A549 (cell line): ENCODE measurements at regions not wholly inside any gene's neighbourhood (a gene's known extent, or its start where the extent isn't known, plus 50 kb on each side); places are given as distances from the start of the nearest gene placed in this dataset.
"Not testable (repeated sequence)": the region's sequence is repeated elsewhere in the genome, so short reads cannot be mapped to it uniquely, and the experiment has no call there.

Experiments
- ATAC-seq, 2 experiments: fragments of 200-7000 bp in 1 of 2; fragments of >200 bp in 1 of 2; cut with Nextera tagmentation in 1 of 2; cut with Tn5 transposase in 1 of 2; 3 replicates each; pipeline versions ENCODE4 v1.8.0 to v1.9.1; 2018 to 2020; ENCODE audit warnings: mild to moderate bottlenecking in 1 of 2, moderate library complexity in 1 of 2
- CTCF ChIA-PET: fragments of 300-600 bp; sonication (Branson Sonifier 250); formaldehyde crosslinking; extraction: SDS; loops from one replicate; lab custom pipeline; 2021; ENCODE audit warnings: antibody characterized with exemption, inconsistent platforms; lab: Yijun Ruan, JAX
- POLR2A ChIA-PET: fragments of 350-600 bp; formaldehyde crosslinking; extraction: SDS; loops from one replicate; lab custom pipeline; 2021; ENCODE audit warnings: antibody characterized with exemption, inconsistent platforms; lab: Yijun Ruan, JAX
- DNase-seq, 2 experiments: peaks; one replicate each; pipeline versions ENCODE4 v3.0.0 to v3.0.0-alpha.2; 2011 to 2016; ENCODE audit warnings: low read depth in 1 of 2, low spot score in 1 of 2
- FAIRE-seq: peaks from 2 replicates; lab custom pipeline; 2011; peaks lifted over from hg19 to GRCh38; lab: Jason Lieb, UNC
- H3K27ac ChIP-seq, 2 experiments: fragments of >200 bp; sonication (Bioruptor Twin); formaldehyde crosslinking; 3 replicates each; pipeline ENCODE4 v1.5.1; 2016 to 2017
- H3K4me1 ChIP-seq: fragments of >200 bp; sonication (Bioruptor Twin); formaldehyde crosslinking; 3 replicates; pipeline ENCODE4 v1.6.1; 2016
- H3K4me2 ChIP-seq: fragments of >200 bp; sonication (Bioruptor Twin); formaldehyde crosslinking; 3 replicates; pipeline ENCODE4 v1.6.1; 2016
- H3K4me3 ChIP-seq: fragments of >200 bp; sonication (Bioruptor Twin); formaldehyde crosslinking; 3 replicates; pipeline ENCODE4 v1.5.1; 2016
- H3K9me3 ChIP-seq: fragments of >200 bp; sonication (Bioruptor Twin); formaldehyde crosslinking; 3 replicates; pipeline ENCODE4 v1.6.1; 2016
- WGBS: methylation state at CpG from one replicate; pipeline ENCODE4 v1.1.6; 2017; ENCODE audit errors: missing lambda C conversion rate; 5-methylcytosine and 5-hydroxymethylcytosine counted together

- 0% methylated on average over 3 of the region's 3 CpGs for WGBS
- FAIRE-seq, POLR2A ChIA-PET, CTCF ChIA-PET, H3K9me3 ChIP-seq, DNase-seq, H3K27ac ChIP-seq, ATAC-seq, H3K4me1 ChIP-seq, H3K4me3 ChIP-seq, H3K4me2 ChIP-seq: not testable (repeated sequence)
These were observed 1711.3 kb downstream of the KHDRBS2 start for GRCh38 chr6:60574723-60575122.

- H3K4me1 ChIP-seq, POLR2A ChIA-PET, H3K4me2 ChIP-seq, FAIRE-seq, ATAC-seq, H3K4me3 ChIP-seq, H3K27ac ChIP-seq, DNase-seq, H3K9me3 ChIP-seq, CTCF ChIA-PET: not testable (repeated sequence)
- WGBS = 0% methylated on average over 1 of the region's 1 CpG
These were observed 1713.4 kb downstream of the KHDRBS2 start for GRCh38 chr6:60572607-60573006.

GRCh38 chr6:60571293-60572016 lies 1714.6 kb downstream of the KHDRBS2 start:
- H3K4me1 ChIP-seq, H3K4me3 ChIP-seq, POLR2A ChIA-PET, H3K27ac ChIP-seq, H3K4me2 ChIP-seq, FAIRE-seq, ATAC-seq, H3K9me3 ChIP-seq, DNase-seq, CTCF ChIA-PET: not testable (repeated sequence)
- WGBS = 0% methylated on average over 6 of the region's 6 CpGs

- H3K9me3 ChIP-seq, H3K4me2 ChIP-seq, POLR2A ChIA-PET, FAIRE-seq, ATAC-seq, CTCF ChIA-PET, H3K4me1 ChIP-seq, H3K27ac ChIP-seq, DNase-seq, H3K4me3 ChIP-seq: not testable (repeated sequence)
- 21% methylated on average over 2 of the region's 2 CpGs for WGBS
These were observed 1715.4 kb downstream of the KHDRBS2 start for GRCh38 chr6:60570599-60570998.

- 0% methylated on average over 1 of the region's 1 CpG for WGBS
- DNase-seq, FAIRE-seq, H3K4me1 ChIP-seq, H3K27ac ChIP-seq, H3K4me2 ChIP-seq, H3K4me3 ChIP-seq, CTCF ChIA-PET, ATAC-seq, H3K9me3 ChIP-seq, POLR2A ChIA-PET: not testable (repeated sequence)
These were observed 1718.4 kb downstream of the KHDRBS2 start for GRCh38 chr6:60567447-60568187.

GRCh38 chr6:60566387-60566786 lies 1719.6 kb downstream of the KHDRBS2 start:
- POLR2A ChIA-PET, FAIRE-seq, ATAC-seq, H3K27ac ChIP-seq, CTCF ChIA-PET, DNase-seq, H3K4me2 ChIP-seq, H3K4me3 ChIP-seq, H3K4me1 ChIP-seq, H3K9me3 ChIP-seq: not testable (repeated sequence)
- WGBS = 3% methylated on average over 2 of the region's 2 CpGs

- DNase-seq, CTCF ChIA-PET, FAIRE-seq, ATAC-seq, POLR2A ChIA-PET, H3K4me3 ChIP-seq, H3K4me1 ChIP-seq, H3K9me3 ChIP-seq, H3K27ac ChIP-seq, H3K4me2 ChIP-seq: not testable (repeated sequence)
- 0% methylated on average over 1 of the region's 1 CpG for WGBS
These were observed 1726.3 kb downstream of the KHDRBS2 start for GRCh38 chr6:60559702-60560101.

- DNase-seq, H3K4me2 ChIP-seq, POLR2A ChIA-PET, H3K9me3 ChIP-seq, FAIRE-seq, CTCF ChIA-PET, H3K27ac ChIP-seq, H3K4me3 ChIP-seq, ATAC-seq, H3K4me1 ChIP-seq: not testable (repeated sequence)
- 0% methylated on average over 2 of the region's 2 CpGs for WGBS
These were observed 1738.7 kb downstream of the KHDRBS2 start for GRCh38 chr6:60547340-60547739.

- H3K4me1 ChIP-seq, FAIRE-seq, H3K9me3 ChIP-seq, DNase-seq, H3K4me3 ChIP-seq, H3K4me2 ChIP-seq, H3K27ac ChIP-seq, POLR2A ChIA-PET, CTCF ChIA-PET, ATAC-seq: not testable (repeated sequence)
These were observed 1761.3 kb downstream of the KHDRBS2 start for GRCh38 chr6:60524770-60525169.
